ENCODE measurements at regions not wholly inside any gene's neighbourhood (a gene's known extent, or its start where the extent isn't known, plus 50 kb on each side); places are given as distances from the start of the nearest gene placed in this dataset.

DNA sequence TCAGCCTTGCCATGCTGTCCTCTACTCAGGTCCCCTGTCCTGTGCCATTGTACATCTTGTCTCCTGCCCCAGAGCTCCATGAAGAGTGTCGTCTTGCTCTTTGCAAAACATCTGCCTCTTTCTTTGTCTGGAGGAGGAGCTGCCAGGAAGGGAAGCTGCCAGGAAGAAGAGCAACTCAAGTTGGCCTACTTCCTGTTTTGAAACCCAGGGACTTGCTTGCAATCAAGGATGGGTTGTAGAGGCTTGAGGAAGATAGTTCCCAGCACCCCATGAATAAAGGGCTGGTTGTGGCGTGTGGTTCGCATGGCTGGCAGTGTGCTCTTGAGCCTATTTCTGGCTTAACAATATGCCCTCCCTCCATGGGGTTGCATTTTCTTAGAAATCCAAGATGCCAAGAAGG lies 53.0 kb upstream of the CPEB4 start:
- DNase-seq = no peak

DNA sequence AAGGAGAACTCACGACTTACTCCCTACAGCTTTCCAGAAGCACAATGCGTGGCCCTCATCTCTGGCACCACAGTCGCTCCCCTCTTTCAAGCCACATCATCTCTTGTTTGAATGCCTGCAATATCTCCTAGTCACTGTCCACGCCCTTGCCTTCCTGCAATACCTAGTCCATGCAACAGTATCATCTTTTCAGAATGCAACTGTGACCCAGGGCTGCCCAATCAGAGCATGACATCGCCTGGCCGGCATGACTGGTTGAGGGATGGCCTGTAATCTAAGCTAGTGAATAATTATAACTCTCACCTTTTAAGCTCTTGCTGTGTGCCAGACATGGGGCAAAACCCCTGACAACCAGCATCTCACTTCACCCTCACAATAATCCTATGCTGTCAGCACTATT lies 52.5 kb upstream of the CPEB4 start:
- DNase-seq = no peak

DNA sequence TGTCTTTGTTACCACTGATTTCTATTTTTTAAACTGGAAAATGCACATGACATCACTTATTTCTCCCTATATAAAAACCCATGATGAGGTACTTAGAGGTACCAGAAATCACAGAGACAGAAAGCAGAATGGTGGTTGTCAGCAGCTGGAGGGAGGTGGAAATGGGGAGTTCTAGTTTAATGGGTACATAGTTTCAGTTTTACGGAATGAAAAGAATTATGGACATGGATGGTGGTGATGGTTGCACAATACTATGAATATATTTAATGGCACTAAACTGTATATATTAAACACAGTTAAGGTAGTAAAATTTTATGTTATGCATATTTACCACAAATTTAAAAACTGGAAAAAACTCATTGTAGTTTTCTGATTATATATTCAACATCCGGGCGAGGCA lies 50.5 kb upstream of the CPEB4 start:
- no peak for DNase-seq

All from NCI-H345 (cell line).